NCI-H2081 treated with DMSO at 0.1 percent for 48 hours (cell line): ENCODE measurements at regions not wholly inside any gene's neighbourhood (a gene's known extent, or its start where the extent isn't known, plus 50 kb on each side); places are given as distances from the start of the nearest gene placed in this dataset.

Experiments used
- DNase-seq: peaks from one replicate; lab custom pipeline; 2025; lab: John Stamatoyannopoulos, UW

GRCh38 chr6:92050216-92050615, 1369.1 kb downstream of the EPHA7 start:
- no peak for DNase-seq

- no peak for DNase-seq
Observed at GRCh38 chr6:92047860-92048259, 1371.5 kb downstream of the EPHA7 start.

- no peak for DNase-seq
Observed at GRCh38 chr6:92047152-92047850, 1372.1 kb downstream of the EPHA7 start.

- no peak for DNase-seq
Observed at GRCh38 chr6:92044312-92044711, 1375.0 kb downstream of the EPHA7 start.

GRCh38 chr6:92043777-92044176, 1375.6 kb downstream of the EPHA7 start:
- DNase-seq = no peak

GRCh38 chr6:92026878-92027277, 1392.5 kb downstream of the EPHA7 start:
- DNase-seq = no peak

GRCh38 chr6:92024881-92025280, 1394.5 kb downstream of the EPHA7 start:
- no peak for DNase-seq

GRCh38 chr6:92024110-92024509, 1395.2 kb downstream of the EPHA7 start:
- DNase-seq = no peak

GRCh38 chr6:92023410-92023966, 1395.9 kb downstream of the EPHA7 start:
- DNase-seq = no peak

- DNase-seq = no peak
Observed at GRCh38 chr6:92011681-92012245, 1407.6 kb downstream of the EPHA7 start.

- DNase-seq = no peak
Observed at GRCh38 chr6:92008757-92009502, 1410.4 kb downstream of the EPHA7 start.

GRCh38 chr6:92000112-92000511, 1413.2 kb upstream of the MAP3K7 start:
- DNase-seq = no peak

GRCh38 chr6:91994787-91995186, 1407.9 kb upstream of the MAP3K7 start:
- no peak for DNase-seq

- no peak for DNase-seq
Observed at GRCh38 chr6:91982559-91982958, 1395.7 kb upstream of the MAP3K7 start.

- DNase-seq = no peak
Observed at GRCh38 chr6:91976797-91977196, 1389.9 kb upstream of the MAP3K7 start.

GRCh38 chr6:91970700-91971099, 1383.8 kb upstream of the MAP3K7 start:
- DNase-seq = no peak

- no peak for DNase-seq
Observed at GRCh38 chr6:91965872-91966271, 1379.0 kb upstream of the MAP3K7 start.

- no peak for DNase-seq
Observed at GRCh38 chr6:91961671-91962070, 1374.8 kb upstream of the MAP3K7 start.

GRCh38 chr6:91961236-91961635, 1374.4 kb upstream of the MAP3K7 start:
- no peak for DNase-seq

GRCh38 chr6:91941838-91942237, 1355.0 kb upstream of the MAP3K7 start:
- no peak for DNase-seq

GRCh38 chr6:91940801-91941200, 1353.9 kb upstream of the MAP3K7 start:
- no peak for DNase-seq

GRCh38 chr6:91926827-91927226, 1340.0 kb upstream of the MAP3K7 start:
- no peak for DNase-seq

GRCh38 chr6:91926361-91926760, 1339.5 kb upstream of the MAP3K7 start:
- no peak for DNase-seq
